Retinal pigment epithelial cell (primary cell): ENCODE measurements at regions not wholly inside any gene's neighbourhood (a gene's known extent, or its start where the extent isn't known, plus 50 kb on each side); places are given as distances from the start of the nearest gene placed in this dataset.

Source experiments
- DNase-seq: peaks from one replicate; pipeline ENCODE4 v3.0.0-alpha.2; 2010; ENCODE audit warnings: low read depth
- H3K4me3 ChIP-seq: 2 replicates; pipeline ENCODE4 v1.5.1; 2011; ENCODE audit warnings: mild to moderate bottlenecking, low read length, control low read depth, moderate library complexity
- TF ChIP-seq, protein P1 (sequence below): conservative IDR thresholded peaks from 2 replicates; pipeline ENCODE4 v1.5.1; 2011; ENCODE audit warnings: low read depth, low read length, control low read depth, inconsistent platforms

DNA sequence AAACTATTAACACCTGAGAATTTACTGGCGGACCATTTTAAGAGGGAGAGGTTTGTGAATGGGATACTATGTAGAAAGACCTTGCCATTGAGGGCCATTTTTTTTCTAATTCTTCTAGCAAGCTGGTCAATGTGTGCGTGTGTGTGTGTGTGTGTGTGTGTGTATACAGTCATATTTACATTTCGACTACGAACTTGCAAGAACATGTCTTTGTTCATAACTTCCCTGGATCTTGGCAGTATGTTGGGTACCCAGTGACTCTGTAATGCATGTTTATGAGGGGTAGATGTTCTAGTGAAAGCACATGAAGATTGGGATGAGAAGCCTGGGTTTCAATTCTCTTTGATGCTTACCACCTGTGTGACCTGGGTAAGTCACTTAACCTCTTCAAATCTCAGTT lies 133.6 kb downstream of the UBE2E3 start:
- H3K4me3 ChIP-seq = no peak overlapping the region
- TF ChIP-seq, protein P1, sequence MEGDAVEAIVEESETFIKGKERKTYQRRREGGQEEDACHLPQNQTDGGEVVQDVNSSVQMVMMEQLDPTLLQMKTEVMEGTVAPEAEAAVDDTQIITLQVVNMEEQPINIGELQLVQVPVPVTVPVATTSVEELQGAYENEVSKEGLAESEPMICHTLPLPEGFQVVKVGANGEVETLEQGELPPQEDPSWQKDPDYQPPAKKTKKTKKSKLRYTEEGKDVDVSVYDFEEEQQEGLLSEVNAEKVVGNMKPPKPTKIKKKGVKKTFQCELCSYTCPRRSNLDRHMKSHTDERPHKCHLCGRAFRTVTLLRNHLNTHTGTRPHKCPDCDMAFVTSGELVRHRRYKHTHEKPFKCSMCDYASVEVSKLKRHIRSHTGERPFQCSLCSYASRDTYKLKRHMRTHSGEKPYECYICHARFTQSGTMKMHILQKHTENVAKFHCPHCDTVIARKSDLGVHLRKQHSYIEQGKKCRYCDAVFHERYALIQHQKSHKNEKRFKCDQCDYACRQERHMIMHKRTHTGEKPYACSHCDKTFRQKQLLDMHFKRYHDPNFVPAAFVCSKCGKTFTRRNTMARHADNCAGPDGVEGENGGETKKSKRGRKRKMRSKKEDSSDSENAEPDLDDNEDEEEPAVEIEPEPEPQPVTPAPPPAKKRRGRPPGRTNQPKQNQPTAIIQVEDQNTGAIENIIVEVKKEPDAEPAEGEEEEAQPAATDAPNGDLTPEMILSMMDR = no peak
- no peak for DNase-seq

DNA sequence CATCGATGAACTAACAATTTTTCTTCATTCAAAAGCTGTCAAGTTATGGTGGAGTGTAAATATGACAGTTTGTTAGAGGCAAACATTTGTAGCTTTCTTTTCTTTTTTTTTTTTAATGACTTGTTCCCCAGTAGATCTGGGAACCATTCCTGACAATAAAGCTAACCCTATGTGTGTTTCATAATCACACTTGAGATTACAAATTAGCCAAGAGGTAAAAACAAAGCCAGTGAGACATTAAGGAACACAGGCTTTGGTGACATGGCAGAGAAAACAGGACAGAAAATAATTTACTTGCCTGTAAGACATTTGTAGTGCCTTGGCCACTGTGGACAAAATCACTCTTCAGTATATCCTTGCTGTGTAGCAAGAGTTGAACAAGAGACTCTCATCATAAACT lies 135.9 kb downstream of the UBE2E3 start:
- no peak overlapping the region for H3K4me3 ChIP-seq
- no peak for DNase-seq
- TF ChIP-seq, protein P1 = no peak

DNA sequence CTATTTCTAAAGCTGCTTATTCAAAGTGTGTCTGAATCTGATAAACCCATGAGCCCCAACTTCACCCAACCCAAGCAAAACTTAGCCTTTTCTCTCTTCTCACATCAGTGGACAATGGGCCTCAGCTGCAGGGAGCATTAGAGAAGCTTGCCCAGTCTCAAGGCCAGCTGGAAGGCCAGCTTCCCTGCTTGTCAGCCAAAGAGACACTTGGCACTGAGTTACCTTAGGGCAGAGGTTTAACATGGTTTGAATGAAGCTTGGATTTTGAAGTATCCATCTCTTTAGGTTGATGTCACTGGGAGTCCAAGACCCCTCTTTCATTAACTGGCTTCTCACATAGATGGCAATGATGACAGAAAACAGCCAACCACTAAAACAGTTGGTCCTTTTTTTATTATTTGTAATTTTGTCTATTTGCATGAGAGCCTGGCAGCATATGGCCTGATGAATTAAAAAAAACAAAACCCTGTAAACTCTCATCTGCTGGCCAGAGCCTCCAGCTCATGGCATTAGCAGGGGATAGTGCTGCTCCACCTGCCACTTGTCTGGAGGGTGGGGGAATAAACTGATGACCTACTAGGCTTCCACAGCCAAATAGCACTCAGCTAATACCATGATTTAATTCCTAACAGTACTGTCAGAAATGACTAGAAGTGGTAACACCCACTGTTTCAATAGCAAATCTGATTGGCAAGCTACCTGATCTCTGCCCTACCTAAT lies 137.0 kb downstream of the UBE2E3 start:
- DNase-seq = no peak
- TF ChIP-seq, protein P1 = no peak
- H3K4me3 ChIP-seq = no peak overlapping the region

DNA sequence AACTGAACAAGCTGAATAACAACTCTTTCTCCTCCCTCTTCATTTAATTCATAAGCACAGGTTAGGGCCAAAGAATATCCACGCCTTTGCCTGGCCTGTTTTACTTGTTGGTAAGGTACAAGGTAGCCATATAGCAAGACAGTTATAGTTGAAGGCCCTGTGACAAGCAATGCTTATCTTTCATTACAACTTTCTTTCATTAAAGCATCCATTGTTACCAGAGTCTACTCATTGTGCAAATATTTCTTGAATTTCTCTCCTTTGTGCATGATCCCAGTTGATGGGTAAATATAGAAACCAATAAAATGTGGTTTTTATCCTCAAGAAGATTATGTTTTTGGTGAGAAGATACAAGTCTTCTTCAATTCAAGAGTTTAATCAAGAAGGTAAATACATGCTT lies 140.2 kb downstream of the UBE2E3 start:
- H3K4me3 ChIP-seq = no peak overlapping the region
- TF ChIP-seq, protein P1 = no peak
- DNase-seq = no peak

DNA sequence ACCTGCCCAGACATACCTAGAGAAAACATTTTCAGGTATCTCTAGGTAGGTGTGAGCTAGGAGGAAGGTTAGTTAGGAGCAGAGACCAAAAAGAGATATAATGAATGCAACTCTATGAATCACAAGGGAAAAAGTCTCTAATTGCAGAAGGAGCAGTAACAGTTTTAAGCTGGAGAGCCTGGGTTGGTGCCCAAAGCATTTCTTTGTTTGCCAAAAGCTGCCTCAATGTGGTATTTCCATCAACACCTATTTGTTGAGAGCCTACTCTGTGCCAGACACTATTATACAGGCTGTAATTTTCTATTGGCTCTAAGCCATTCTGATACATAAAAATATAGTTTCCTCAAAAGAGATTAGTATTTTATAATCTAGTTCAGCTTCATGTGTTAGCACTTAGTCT lies 141.6 kb downstream of the UBE2E3 start:
- TF ChIP-seq, protein P1 = no peak
- DNase-seq = no peak
- H3K4me3 ChIP-seq = no peak overlapping the region

DNA sequence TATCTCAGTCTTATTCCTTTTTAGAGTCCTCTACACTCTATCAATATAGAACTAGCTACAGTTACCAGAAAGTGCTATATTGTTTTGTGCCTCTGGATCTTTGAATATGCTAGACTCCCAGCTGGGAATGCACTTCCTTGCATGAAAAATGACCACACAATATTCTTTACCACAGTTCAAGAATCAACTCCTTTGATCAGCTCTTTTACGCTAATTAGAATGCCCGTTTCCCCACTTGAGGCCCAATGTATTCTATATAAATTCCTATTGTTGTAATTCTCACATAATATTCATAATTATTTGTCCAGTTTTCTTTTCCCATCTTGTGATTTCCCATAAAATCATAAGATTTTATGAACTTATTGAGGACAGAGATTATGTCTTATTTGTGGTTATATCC lies 142.2 kb downstream of the UBE2E3 start:
- TF ChIP-seq, protein P1 = no peak
- no peak for DNase-seq
- no peak overlapping the region for H3K4me3 ChIP-seq

DNA sequence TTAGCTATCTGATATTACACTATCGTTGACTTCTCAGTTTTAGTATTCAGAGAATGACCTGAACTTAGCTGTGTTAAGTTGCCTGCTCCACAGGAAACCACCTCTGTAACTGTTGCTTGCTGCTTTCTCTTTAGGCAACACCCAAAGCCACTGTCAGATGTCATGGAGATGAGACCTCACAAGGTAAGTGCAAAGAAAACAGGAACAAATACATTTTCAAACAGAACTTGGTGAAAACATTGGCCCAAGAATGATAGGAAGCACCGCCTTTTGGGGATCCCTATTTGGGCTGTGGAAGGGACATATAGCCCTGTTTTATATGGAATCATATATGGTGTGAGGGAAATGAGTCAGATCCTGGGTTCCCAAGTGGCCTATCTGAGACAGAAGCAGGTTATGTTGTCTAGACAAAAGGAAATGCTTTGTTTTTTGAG lies 143.4 kb downstream of the UBE2E3 start:
- no peak for DNase-seq
- H3K4me3 ChIP-seq = no peak overlapping the region
- TF ChIP-seq, protein P1 = no peak
